ENCODE measurements at regions not wholly inside any gene's neighbourhood (a gene's known extent, or its start where the extent isn't known, plus 50 kb on each side); places are given as distances from the start of the nearest gene placed in this dataset.

GRCh38 chr16:26658486-26658885 is 408.2 kb upstream of the C16orf82 start:
- no peak for TF ChIP-seq CTCF (IDR thresholded peaks at IDR 0.05; ENCODE audit: borderline replicate concordance, control extremely low read depth, extremely low read depth, insufficient read depth, missing control alignments)
- in situ Hi-C loops (cut with MboI; ENCODE audit: low sequenced_read_pairs, unreplicated experiment), result no loop called here
- DNase-seq (ENCODE audit: low spot score), result no peak

GRCh38 chr16:26658915-26659314 is 407.8 kb upstream of the C16orf82 start:
- no peak for TF ChIP-seq CTCF (IDR thresholded peaks at IDR 0.05; ENCODE audit: borderline replicate concordance, control extremely low read depth, extremely low read depth, insufficient read depth, missing control alignments)
- in situ Hi-C loops (cut with MboI; ENCODE audit: low sequenced_read_pairs, unreplicated experiment), result no loop called here
- DNase-seq (ENCODE audit: low spot score), result no peak

- in situ Hi-C loops (cut with MboI; ENCODE audit: low sequenced_read_pairs, unreplicated experiment), result no loop called here
- TF ChIP-seq CTCF (IDR thresholded peaks at IDR 0.05; ENCODE audit: borderline replicate concordance, control extremely low read depth, extremely low read depth, insufficient read depth, missing control alignments), result no peak
- no peak for DNase-seq (ENCODE audit: low spot score)
Observed at GRCh38 chr16:26664086-26664485, 402.6 kb upstream of the C16orf82 start.

GRCh38 chr16:26665166-26665939 is 401.4 kb upstream of the C16orf82 start:
- in situ Hi-C loops (cut with MboI; ENCODE audit: low sequenced_read_pairs, unreplicated experiment), result no loop called here
- no peak for TF ChIP-seq CTCF (IDR thresholded peaks at IDR 0.05; ENCODE audit: borderline replicate concordance, control extremely low read depth, extremely low read depth, insufficient read depth, missing control alignments)
- DNase-seq (ENCODE audit: low spot score), result no peak

GRCh38 chr16:26666486-26666885 is 400.2 kb upstream of the C16orf82 start:
- TF ChIP-seq CTCF (IDR thresholded peaks at IDR 0.05; ENCODE audit: borderline replicate concordance, control extremely low read depth, extremely low read depth, insufficient read depth, missing control alignments), result no peak
- DNase-seq (ENCODE audit: low spot score), result no peak
- in situ Hi-C loops (cut with MboI; ENCODE audit: low sequenced_read_pairs, unreplicated experiment), result no loop called here

GRCh38 chr16:26667307-26667706 is 399.4 kb upstream of the C16orf82 start:
- no peak for TF ChIP-seq CTCF (IDR thresholded peaks at IDR 0.05; ENCODE audit: borderline replicate concordance, control extremely low read depth, extremely low read depth, insufficient read depth, missing control alignments)
- in situ Hi-C loops (cut with MboI; ENCODE audit: low sequenced_read_pairs, unreplicated experiment), result no loop called here
- no peak for DNase-seq (ENCODE audit: low spot score)

Data from GM13976 (cell line).